ENCODE measurements at regions not wholly inside any gene's neighbourhood (a gene's known extent, or its start where the extent isn't known, plus 50 kb on each side); places are given as distances from the start of the nearest gene placed in this dataset.

GRCh38 chr4:111937368-111937767 is 207.9 kb upstream of the FAM241A start:
- Histone ChIP-seq H3K9me3 (ENCODE audit: low read length) (no peaks in the 10 kb centered on the region), H3K79me2 (replicated peaks; ENCODE audit: insufficient read depth, low read length) (no peaks in the 10 kb centered on the region), H3F3A (ENCODE audit: insufficient read depth, low read length, poor library complexity, severe bottlenecking) (no peaks in the 10 kb centered on the region), H3K4me3 (ENCODE audit: low read length) (no peak overlapping the region), H3K4me2 (ENCODE audit: low read length) (no peak overlapping the region), H3K27me3 (ENCODE audit: insufficient read depth, low read depth, low read length) (no peaks in the 10 kb centered on the region), H3K27ac (ENCODE audit: low read length) (no peak overlapping the region), H3K36me3 (ENCODE audit: insufficient read depth, low read length) (no peaks in the 10 kb centered on the region), H3K9ac (ENCODE audit: low read length) (no peak overlapping the region), H3K9me2 (ENCODE audit: insufficient read depth, low read length) (no peaks in the 10 kb centered on the region), H2AFZ (ENCODE audit: low read depth, low read length) (no peak overlapping the region), H4K20me1 (ENCODE audit: insufficient read depth) (no peaks in the 10 kb centered on the region)
- TF ChIP-seq TAF1 (IDR thresholded peaks at IDR 0.05; ENCODE audit: low read depth) (no peak), EP300 (conservative IDR thresholded peaks at IDR 0.05; ENCODE audit: poor library complexity, severe bottlenecking) (no peak), CTCF (IDR thresholded peaks at IDR 0.05; ENCODE audit: poor library complexity, severe bottlenecking) (peak; percentile 70), REST (IDR thresholded peaks at IDR 0.05; ENCODE audit: borderline replicate concordance) (no peak), POLR2AphosphoS5 (IDR thresholded peaks at IDR 0.05) (no peak), RAD21 (conservative IDR thresholded peaks at IDR 0.05) (peak; percentile 70), SMC3 (conservative IDR thresholded peaks at IDR 0.05; ENCODE audit: poor library complexity) (peak; percentile 62)

GRCh38 chr4:111941957-111942356 is 203.3 kb upstream of the FAM241A start:
- H3K36me3 ChIP-seq (ENCODE audit: insufficient read depth, low read length) = no peaks in the 10 kb centered on the region
- no peak for TF ChIP-seq TAF1 (IDR thresholded peaks at IDR 0.05; ENCODE audit: low read depth)
- no peak for TF ChIP-seq REST (IDR thresholded peaks at IDR 0.05; ENCODE audit: borderline replicate concordance)
- H3K9ac ChIP-seq (ENCODE audit: low read length) = no peak overlapping the region
- no peak overlapping the region for H3K4me2 ChIP-seq (ENCODE audit: low read length)
- H3K27me3 ChIP-seq (ENCODE audit: insufficient read depth, low read depth, low read length) = no peaks in the 10 kb centered on the region
- no peaks in the 10 kb centered on the region for H3K79me2 ChIP-seq (replicated peaks; ENCODE audit: insufficient read depth, low read length)
- no peaks in the 10 kb centered on the region for H3K9me2 ChIP-seq (ENCODE audit: insufficient read depth, low read length)
- no peak overlapping the region for H3K27ac ChIP-seq (ENCODE audit: low read length)
- H4K20me1 ChIP-seq (ENCODE audit: insufficient read depth) = no peaks in the 10 kb centered on the region
- H3K4me3 ChIP-seq (ENCODE audit: low read length) = no peak overlapping the region
- no peaks in the 10 kb centered on the region for H3F3A ChIP-seq (ENCODE audit: insufficient read depth, low read length, poor library complexity, severe bottlenecking)
- no peak overlapping the region for H2AFZ ChIP-seq (ENCODE audit: low read depth, low read length)
- no peaks in the 10 kb centered on the region for H3K9me3 ChIP-seq (ENCODE audit: low read length)
